ENCODE measurements at regions not wholly inside any gene's neighbourhood (a gene's known extent, or its start where the extent isn't known, plus 50 kb on each side); places are given as distances from the start of the nearest gene placed in this dataset.

GRCh38 chr11:45597097-45597496, 68.3 kb downstream of the CHST1 start:
- TF ChIP-seq CTCF (IDR thresholded peaks at IDR 0.05), result no peak
- no peak for TF ChIP-seq POLR2A (IDR thresholded peaks at IDR 0.05)
